KMS-11 (cell line): ENCODE measurements at regions not wholly inside any gene's neighbourhood (a gene's known extent, or its start where the extent isn't known, plus 50 kb on each side); places are given as distances from the start of the nearest gene placed in this dataset.

Experiments used
- H2AFZ ChIP-seq: fragments of 200-600 bp; sonication (generic); 2 replicates; pipeline ENCODE4 v1.6.1; 2016; ENCODE audit warnings: antibody characterized with exemption, mixed run types, low read depth
- H3K27ac ChIP-seq: fragments of 200-600 bp; sonication (generic); 2 replicates; pipeline ENCODE4 v1.6.1; 2016; ENCODE audit warnings: mild to moderate bottlenecking, mixed run types
- H3K27me3 ChIP-seq: fragments of 200-600 bp; sonication (generic); 2 replicates; pipeline ENCODE4 v1.6.1; 2017; ENCODE audit warnings: mild to moderate bottlenecking, low read depth, mixed run types, moderate library complexity; ENCODE audit not compliant: insufficient read depth
- H3K36me3 ChIP-seq: fragments of 200-600 bp; sonication (generic); 2 replicates; pipeline ENCODE4 v1.6.1; 2017; ENCODE audit warnings: mild to moderate bottlenecking, mixed run types; ENCODE audit not compliant: insufficient read depth
- H3K4me1 ChIP-seq: fragments of 200-600 bp; sonication (generic); 2 replicates; pipeline ENCODE4 v1.6.1; 2016; ENCODE audit warnings: mild to moderate bottlenecking, low read depth, mixed run types; ENCODE audit not compliant: poor library complexity, severe bottlenecking
- H3K4me2 ChIP-seq: fragments of 200-600 bp; sonication (generic); 2 replicates; pipeline ENCODE4 v1.7.0; 2016; ENCODE audit warnings: mild to moderate bottlenecking, mixed run types
- H3K4me3 ChIP-seq: fragments of 200-600 bp; sonication (generic); IDR thresholded peaks from 2 replicates; pipeline ENCODE4 v1.6.1; 2017; ENCODE audit warnings: low read depth, low read length, mixed read lengths; ENCODE audit not compliant: insufficient read depth
- H3K79me2 ChIP-seq: fragments of 200-600 bp; sonication (generic); 2 replicates; pipeline ENCODE4 v1.6.1; 2016; ENCODE audit warnings: low read depth, mixed run types; ENCODE audit not compliant: insufficient read depth
- H3K9ac ChIP-seq: fragments of 200-600 bp; sonication (generic); 2 replicates; pipeline ENCODE4 v1.6.1; 2016; ENCODE audit warnings: mild to moderate bottlenecking, mixed run types
- H4K20me1 ChIP-seq: fragments of 200-600 bp; sonication (generic); 2 replicates; pipeline ENCODE4 v1.6.1; 2016; ENCODE audit warnings: mild to moderate bottlenecking, mixed run types; ENCODE audit not compliant: insufficient read depth
- CTCF ChIP-seq: fragments of 200-600 bp; sonication (generic); conservative IDR thresholded peaks from 2 replicates; pipeline ENCODE4 v1.6.1; 2017; ENCODE audit warnings: low read depth, mild to moderate bottlenecking, antibody characterized with exemption, low read length, moderate library complexity, mixed read lengths

- no peak for TF ChIP-seq CTCF
- Histone ChIP-seq H3K79me2 (no peaks in the 10 kb centered on the region), H3K9ac (no peak overlapping the region), H4K20me1 (no peaks in the 10 kb centered on the region), H3K27me3 (no peaks in the 10 kb centered on the region), H2AFZ (no peak overlapping the region), H3K27ac (no peak overlapping the region), H3K4me3 (no peak overlapping the region), H3K4me2 (no peak overlapping the region), H3K36me3 (no peaks in the 10 kb centered on the region), H3K4me1 (no peaks in the 10 kb centered on the region)
Observed at GRCh38 chr1:234997201-234997895, 131.3 kb downstream of the TOMM20 start.

GRCh38 chr1:234996245-234996757, 132.3 kb downstream of the TOMM20 start:
- Histone ChIP-seq H3K4me3 (no peak overlapping the region), H3K9ac (no peak overlapping the region), H3K4me1 (no peaks in the 10 kb centered on the region), H3K36me3 (no peaks in the 10 kb centered on the region), H3K27ac (no peak overlapping the region), H3K79me2 (no peaks in the 10 kb centered on the region), H4K20me1 (no peaks in the 10 kb centered on the region), H3K27me3 (no peaks in the 10 kb centered on the region), H2AFZ (no peak overlapping the region), H3K4me2 (no peak overlapping the region)
- no peak for TF ChIP-seq CTCF

GRCh38 chr1:234994436-234995295, 134.0 kb downstream of the TOMM20 start:
- Histone ChIP-seq H3K4me3 (no peak overlapping the region), H2AFZ (no peak overlapping the region), H4K20me1 (no peaks in the 10 kb centered on the region), H3K4me2 (no peak overlapping the region), H3K9ac (no peak overlapping the region), H3K27me3 (no peaks in the 10 kb centered on the region), H3K4me1 (no peaks in the 10 kb centered on the region), H3K36me3 (no peaks in the 10 kb centered on the region), H3K79me2 (no peaks in the 10 kb centered on the region), H3K27ac (no peak overlapping the region)
- no peak for TF ChIP-seq CTCF

- Histone ChIP-seq H3K4me1 (no peaks in the 10 kb centered on the region), H3K36me3 (no peaks in the 10 kb centered on the region), H3K9ac (no peak overlapping the region), H3K27me3 (no peaks in the 10 kb centered on the region), H3K27ac (no peak overlapping the region), H3K4me2 (no peak overlapping the region), H3K4me3 (no peak overlapping the region), H2AFZ (no peak overlapping the region), H4K20me1 (no peaks in the 10 kb centered on the region), H3K79me2 (no peaks in the 10 kb centered on the region)
- TF ChIP-seq CTCF, result no peak
Observed at GRCh38 chr1:234992065-234992464, 136.6 kb downstream of the TOMM20 start.
